Natural killer cell (primary cell): ENCODE measurements at regions not wholly inside any gene's neighbourhood (a gene's known extent, or its start where the extent isn't known, plus 50 kb on each side); places are given as distances from the start of the nearest gene placed in this dataset.

Source experiments
- ATAC-seq, 3 donors: fragments of 150-1000 bp in 2 of 3; fragments of 200-7000 bp in 1 of 3; cut with Tn5 transposase; 1 replicate in 1 of 3; 2 replicates in 2 of 3; pipeline ENCODE4 v1.10.0; 2021; ENCODE audit warnings: mild to moderate bottlenecking in 2 of 3, moderate library complexity in 2 of 3
- DNase-seq, 2 donors: peaks; one replicate each; pipeline versions ENCODE4 v3.0.0 to v3.0.0-alpha.2; 2013 to 2021; ENCODE audit warnings: mixed read lengths in 1 of 2
- H3K27ac ChIP-seq: one replicate; pipeline ENCODE4 v1.5.1; 2013; ENCODE audit warnings: mild to moderate bottlenecking, low read length
- H3K27me3 ChIP-seq: one replicate; pipeline ENCODE4 v1.6.1; 2013; ENCODE audit warnings: low read length; ENCODE audit not compliant: control insufficient read depth, insufficient read depth
- H3K36me3 ChIP-seq: one replicate; pipeline ENCODE4 v1.6.1; 2013; ENCODE audit warnings: low read length; ENCODE audit not compliant: control insufficient read depth, insufficient read depth
- H3K4me1 ChIP-seq: one replicate; pipeline ENCODE4 v1.6.1; 2013; ENCODE audit warnings: low read length; ENCODE audit not compliant: control insufficient read depth, insufficient read depth
- H3K4me3 ChIP-seq: one replicate; pipeline ENCODE4 v1.5.1; 2013; ENCODE audit warnings: low read length
- H3K9me3 ChIP-seq: one replicate; pipeline ENCODE4 v1.6.1; 2013; ENCODE audit warnings: low read length; ENCODE audit not compliant: control insufficient read depth, insufficient read depth
- H3K27ac Mint-ChIP-seq, 2 donors: one replicate each; pipeline ENCODE4 v1.8.0; 2022; ENCODE audit warnings: mild to moderate bottlenecking in 2 of 2, mixed read lengths in 2 of 2, moderate library complexity in 1 of 2
- H3K27me3 Mint-ChIP-seq, 2 donors: one replicate each; pipeline ENCODE4 v1.8.0; 2022; ENCODE audit warnings: low read depth in 2 of 2, mixed read lengths in 2 of 2
- H3K36me3 Mint-ChIP-seq: one replicate; pipeline ENCODE4 v1.8.0; 2022; ENCODE audit warnings: mixed read lengths
- H3K4me1 Mint-ChIP-seq, 2 donors: one replicate each; pipeline ENCODE4 v1.8.0; 2022; ENCODE audit warnings: mixed read lengths in 2 of 2
- H3K4me3 Mint-ChIP-seq: one replicate; pipeline ENCODE4 v1.8.0; 2022; ENCODE audit warnings: mild to moderate bottlenecking, moderate library complexity, mixed read lengths
- H3K9me3 Mint-ChIP-seq, 2 donors: one replicate each; pipeline ENCODE4 v1.8.0; 2022; ENCODE audit warnings: mixed read lengths in 2 of 2
- WGBS: methylation state at CpG from one replicate; pipeline ENCODE4 v1.1.7; 2013; ENCODE audit warnings: missing lambda C conversion rate; ENCODE audit not compliant: insufficient coverage; 5-methylcytosine and 5-hydroxymethylcytosine counted together
- intact Hi-C: fragments of 100-400 bp; cut with micrococcal nuclease; formaldehyde crosslinking; loops from one replicate; pipeline ENCODE4 v1.14.2; 2022
- TF ChIP-seq, protein P1 (sequence below): fragments of 200-600 bp; IDR thresholded peaks from one replicate; pipeline ENCODE4 v1.8.0; 2022; ENCODE audit warnings: antibody characterized with exemption

DNA sequence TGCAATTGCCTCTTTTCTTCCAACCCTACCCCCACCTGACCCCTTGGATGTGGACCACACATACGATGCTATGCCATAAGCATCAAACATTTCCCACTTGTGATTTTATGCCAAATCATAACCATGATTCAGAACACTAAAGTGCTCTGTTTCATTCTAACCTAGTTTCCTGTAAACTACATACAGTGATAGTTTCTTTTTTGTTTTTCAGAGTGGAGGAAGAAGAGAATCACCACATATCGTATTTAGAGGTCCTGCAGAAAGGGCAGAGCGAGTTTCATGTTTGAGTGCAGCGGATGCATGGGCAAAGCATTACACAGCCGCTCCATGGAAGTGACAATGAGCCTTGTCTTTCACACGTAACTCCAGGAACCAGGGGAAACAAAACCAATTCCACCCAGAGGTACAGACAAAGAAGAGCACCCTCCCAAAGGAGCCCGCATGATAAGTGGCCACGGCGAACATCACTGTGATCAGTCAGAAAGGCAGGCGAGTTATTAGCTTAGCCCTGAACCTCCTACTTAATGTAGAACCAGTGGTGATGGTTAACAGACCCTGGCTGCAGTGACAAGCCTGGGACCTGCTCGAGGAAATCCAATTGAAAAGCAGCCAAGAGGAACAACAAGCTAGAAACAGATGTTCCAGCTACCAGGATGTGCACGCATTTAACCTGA lies 64.0 kb upstream of the ZNF281 start:
- no peak overlapping the region for H3K27ac Mint-ChIP-seq
- peak in 1 of 3 donors; percentile 37 for ATAC-seq

DNA sequence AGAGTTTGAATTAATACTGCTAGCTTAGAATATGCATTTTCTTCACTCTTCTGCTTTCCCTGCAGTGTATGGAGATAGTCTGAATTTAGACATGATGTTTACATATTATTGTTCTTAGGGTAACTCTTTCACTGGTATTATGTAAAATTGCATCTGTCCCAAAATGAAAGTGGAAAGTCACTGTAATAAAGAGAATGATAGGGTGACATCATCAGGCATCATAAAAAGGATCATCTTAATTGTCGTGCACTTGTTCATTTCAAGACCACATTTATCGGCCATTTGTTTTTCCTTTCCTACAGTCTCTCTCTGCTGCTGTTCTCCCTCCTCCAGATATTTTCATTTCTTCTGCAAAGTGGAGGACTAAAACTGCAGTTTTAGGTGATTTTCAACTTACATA lies 61.9 kb upstream of the ZNF281 start:
- 62% methylated on average over 2 of the region's 2 CpGs for WGBS
- TF ChIP-seq, protein P1, sequence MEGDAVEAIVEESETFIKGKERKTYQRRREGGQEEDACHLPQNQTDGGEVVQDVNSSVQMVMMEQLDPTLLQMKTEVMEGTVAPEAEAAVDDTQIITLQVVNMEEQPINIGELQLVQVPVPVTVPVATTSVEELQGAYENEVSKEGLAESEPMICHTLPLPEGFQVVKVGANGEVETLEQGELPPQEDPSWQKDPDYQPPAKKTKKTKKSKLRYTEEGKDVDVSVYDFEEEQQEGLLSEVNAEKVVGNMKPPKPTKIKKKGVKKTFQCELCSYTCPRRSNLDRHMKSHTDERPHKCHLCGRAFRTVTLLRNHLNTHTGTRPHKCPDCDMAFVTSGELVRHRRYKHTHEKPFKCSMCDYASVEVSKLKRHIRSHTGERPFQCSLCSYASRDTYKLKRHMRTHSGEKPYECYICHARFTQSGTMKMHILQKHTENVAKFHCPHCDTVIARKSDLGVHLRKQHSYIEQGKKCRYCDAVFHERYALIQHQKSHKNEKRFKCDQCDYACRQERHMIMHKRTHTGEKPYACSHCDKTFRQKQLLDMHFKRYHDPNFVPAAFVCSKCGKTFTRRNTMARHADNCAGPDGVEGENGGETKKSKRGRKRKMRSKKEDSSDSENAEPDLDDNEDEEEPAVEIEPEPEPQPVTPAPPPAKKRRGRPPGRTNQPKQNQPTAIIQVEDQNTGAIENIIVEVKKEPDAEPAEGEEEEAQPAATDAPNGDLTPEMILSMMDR, result no peak
- Histone ChIP-seq H3K27ac (no peak overlapping the region), H3K4me3 (no peak overlapping the region), H3K9me3 (no peaks in the 10 kb centered on the region), H3K36me3 (no peaks in the 10 kb centered on the region), H3K4me1 (peaks cover 3% of the 10 kb centered on the region), H3K27me3 (no peaks in the 10 kb centered on the region)
- Mint-ChIP-seq H3K9me3 (no peaks in the 10 kb centered on the region), H3K4me1 (peaks cover 0 to 6% of the 10 kb centered on the region in 2 donors), H3K27me3 (peaks cover 11 to 59% of the 10 kb centered on the region in 2 donors), H3K36me3 (no peaks in the 10 kb centered on the region), H3K4me3 (no peak overlapping the region), H3K27ac (no peak overlapping the region)
- ATAC-seq, result no peak
- no peak for DNase-seq
- intact Hi-C loops, result no loop called here

More for the DNA sequence above, 64.0 kb upstream of the ZNF281 start:
- Mint-ChIP-seq H3K9me3 (no peaks in the 10 kb centered on the region), H3K4me1 (peaks cover 0 to 6% of the 10 kb centered on the region in 2 donors), H3K4me3 (no peak overlapping the region), H3K36me3 (no peaks in the 10 kb centered on the region), H3K27me3 (peaks cover 7 to 40% of the 10 kb centered on the region in 2 donors)
- Histone ChIP-seq H3K9me3 (no peaks in the 10 kb centered on the region), H3K4me3 (no peak overlapping the region), H3K27ac (no peak overlapping the region), H3K36me3 (no peaks in the 10 kb centered on the region), H3K4me1 (peaks cover 3% of the 10 kb centered on the region), H3K27me3 (no peaks in the 10 kb centered on the region)
- peak in 1 of 2 donors; percentile 21 for DNase-seq
- 49% methylated on average over 11 of the region's 12 CpGs for WGBS
- TF ChIP-seq, protein P1, result no peak
- intact Hi-C loops, result no loop called here

GRCh38 chr1:200468264-200469001 lies 58.6 kb upstream of the ZNF281 start:
- peaks cover 0 to under 1% of the 10 kb centered on the region in 2 donors for H3K4me1 Mint-ChIP-seq
- TF ChIP-seq, protein P1, result no peak
- H3K27me3 Mint-ChIP-seq, result peaks cover 18 to 77% of the 10 kb centered on the region in 2 donors
- H3K9me3 ChIP-seq, result no peaks in the 10 kb centered on the region
- intact Hi-C loops, result no loop called here
- DNase-seq, result no peak
- no peak for ATAC-seq
- no peak overlapping the region for H3K27ac Mint-ChIP-seq
- no peak overlapping the region for H3K4me3 ChIP-seq
- no peaks in the 10 kb centered on the region for H3K9me3 Mint-ChIP-seq
- no peak overlapping the region for H3K4me3 Mint-ChIP-seq
- WGBS, result 100% methylated on average over 1 of the region's 4 CpGs
- H3K27ac ChIP-seq, result no peak overlapping the region
- no peaks in the 10 kb centered on the region for H3K36me3 Mint-ChIP-seq
- H3K27me3 ChIP-seq, result no peaks in the 10 kb centered on the region
- H3K36me3 ChIP-seq, result no peaks in the 10 kb centered on the region
- no peaks in the 10 kb centered on the region for H3K4me1 ChIP-seq
